KOPT-K1 (cell line): ENCODE measurements at regions not wholly inside any gene's neighbourhood (a gene's known extent, or its start where the extent isn't known, plus 50 kb on each side); places are given as distances from the start of the nearest gene placed in this dataset.

ENCODE experiments used
- H3K27ac ChIP-seq: fragments of 200-600 bp; sonication (generic); 2 replicates; pipeline ENCODE4 v1.5.1; 2016; ENCODE audit warnings: antibody characterized with exemption, mild to moderate bottlenecking, low read depth, low read length; ENCODE audit not compliant: poor library complexity, severe bottlenecking
- H3K36me3 ChIP-seq: fragments of 200-600 bp; sonication (generic); 2 replicates; pipeline ENCODE4 v1.5.1; 2017; ENCODE audit warnings: antibody characterized with exemption, mild to moderate bottlenecking, low read length, moderate library complexity; ENCODE audit not compliant: insufficient read depth
- H3K9me3 ChIP-seq: fragments of 200-600 bp; sonication (generic); 2 replicates; pipeline ENCODE4 v1.5.1; 2017; ENCODE audit warnings: antibody characterized with exemption, low read length, mild to moderate bottlenecking; ENCODE audit not compliant: insufficient read depth, poor library complexity, severe bottlenecking

- Histone ChIP-seq H3K27ac (no peak overlapping the region), H3K9me3 (no peaks in the 10 kb centered on the region)
Measured at GRCh38 chr3:83941990-83942745, 1016.6 kb upstream of the CADM2 start.

GRCh38 chr3:83946049-83946448 lies 1012.7 kb upstream of the CADM2 start:
- H3K36me3 ChIP-seq: no peaks in the 10 kb centered on the region
- no peak overlapping the region for H3K27ac ChIP-seq
- H3K9me3 ChIP-seq: no peaks in the 10 kb centered on the region

More at GRCh38 chr3:83941990-83942745, 1016.6 kb upstream of the CADM2 start:
- no peaks in the 10 kb centered on the region for H3K36me3 ChIP-seq

- no peaks in the 10 kb centered on the region for H3K36me3 ChIP-seq
- H3K9me3 ChIP-seq: no peaks in the 10 kb centered on the region
- H3K27ac ChIP-seq: no peak overlapping the region
Measured at GRCh38 chr3:83946554-83946953, 1012.2 kb upstream of the CADM2 start.

DNA sequence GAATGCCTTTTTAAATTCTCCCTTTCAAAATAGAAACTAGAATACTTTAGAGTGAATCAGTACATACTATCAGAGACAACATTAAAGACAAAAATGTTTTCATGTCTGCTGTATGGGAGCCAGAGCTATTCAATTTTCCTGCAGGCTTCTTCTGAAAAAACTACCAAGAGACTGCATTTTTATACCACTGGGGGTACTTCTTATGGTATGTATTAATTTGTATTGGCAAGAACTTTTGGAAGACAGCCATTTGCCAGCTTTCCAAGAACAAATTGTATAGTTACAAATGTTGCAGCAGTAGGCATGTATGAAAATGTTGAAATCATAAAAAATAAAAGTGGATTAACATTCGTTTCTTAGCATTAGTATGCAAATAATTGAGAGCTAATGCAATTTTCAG lies 1010.0 kb upstream of the CADM2 start:
- no peaks in the 10 kb centered on the region for H3K36me3 ChIP-seq
- no peak overlapping the region for H3K27ac ChIP-seq

DNA sequence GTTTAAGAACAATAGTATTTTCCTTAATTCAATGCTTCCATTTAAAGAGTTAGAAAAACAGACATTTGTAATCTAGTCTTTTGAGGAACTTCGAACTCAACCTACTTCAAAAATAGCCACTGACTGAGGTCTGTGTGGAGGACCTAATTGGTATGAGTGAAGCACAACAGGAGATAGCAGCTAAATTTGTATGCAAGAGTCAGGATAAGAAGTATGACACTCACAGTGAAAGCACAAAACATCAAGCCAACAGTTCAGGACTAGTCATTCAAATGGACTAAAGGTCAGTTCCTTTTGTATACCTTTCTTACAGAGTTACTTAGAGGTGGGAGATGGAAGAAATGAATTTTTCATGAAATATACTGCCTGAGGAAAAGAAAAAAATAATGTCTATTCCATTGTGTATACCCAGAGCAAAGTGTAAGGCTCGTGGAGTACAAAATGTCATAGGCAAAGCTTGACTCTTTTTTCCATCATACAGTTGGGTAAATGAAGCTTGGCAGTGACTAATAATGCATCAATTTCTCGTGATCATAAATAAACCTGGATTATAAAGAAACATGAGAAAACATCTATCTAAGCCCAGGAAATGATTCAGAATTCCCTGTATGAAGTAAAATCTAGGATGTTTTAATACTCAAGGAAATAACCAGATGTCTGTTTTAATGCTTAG lies 1005.2 kb upstream of the CADM2 start:
- Histone ChIP-seq H3K36me3 (no peaks in the 10 kb centered on the region), H3K9me3 (no peaks in the 10 kb centered on the region), H3K27ac (no peak overlapping the region)

More for the DNA sequence above, 1010.0 kb upstream of the CADM2 start:
- no peaks in the 10 kb centered on the region for H3K9me3 ChIP-seq

GRCh38 chr3:83956431-83956830 lies 1002.4 kb upstream of the CADM2 start:
- no peak overlapping the region for H3K27ac ChIP-seq
- no peaks in the 10 kb centered on the region for H3K36me3 ChIP-seq
- no peaks in the 10 kb centered on the region for H3K9me3 ChIP-seq

- no peaks in the 10 kb centered on the region for H3K9me3 ChIP-seq
Measured at GRCh38 chr3:83968356-83968755, 990.4 kb upstream of the CADM2 start.

DNA sequence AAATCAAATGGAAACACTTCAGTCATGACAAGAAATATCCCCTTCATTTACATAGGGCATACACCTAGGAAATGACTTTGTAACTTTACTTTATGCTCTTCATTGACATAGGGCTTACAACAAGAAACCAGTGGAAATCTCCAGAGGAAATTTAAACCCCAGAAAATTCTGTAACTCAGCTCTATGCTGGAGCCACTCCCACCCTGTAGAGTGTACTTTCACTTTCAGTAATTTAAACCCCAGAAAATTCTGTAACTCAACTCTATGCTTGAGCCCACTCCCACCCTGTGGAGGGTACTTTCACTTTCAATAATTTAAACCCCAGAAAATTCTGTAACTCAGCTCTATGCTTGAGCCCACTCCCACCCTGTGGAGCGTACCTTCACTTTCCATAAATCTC lies 987.1 kb upstream of the CADM2 start:
- Histone ChIP-seq H3K36me3 (no peaks in the 10 kb centered on the region), H3K9me3 (no peaks in the 10 kb centered on the region), H3K27ac (no peak overlapping the region)

More at GRCh38 chr3:83968356-83968755, 990.4 kb upstream of the CADM2 start:
- Histone ChIP-seq H3K36me3 (no peaks in the 10 kb centered on the region), H3K27ac (no peak overlapping the region)

DNA sequence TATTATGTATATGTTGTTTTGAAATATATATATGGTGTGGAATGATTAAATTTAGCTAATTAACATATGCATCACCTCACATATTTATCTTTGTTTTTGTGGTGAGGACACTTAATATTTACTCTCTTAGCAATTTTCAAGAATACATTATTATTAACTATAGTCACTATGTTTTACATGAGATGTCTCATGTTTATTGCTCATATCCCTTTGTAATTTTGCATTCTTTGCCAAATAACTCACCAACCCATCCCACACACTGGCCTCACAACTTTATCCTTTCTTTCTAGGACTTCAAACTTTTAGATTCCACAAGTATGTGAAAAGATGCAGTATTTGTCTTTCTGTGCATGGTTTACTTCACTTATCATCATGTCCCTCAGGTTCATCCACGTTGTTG lies 950.2 kb upstream of the CADM2 start:
- Histone ChIP-seq H3K9me3 (no peaks in the 10 kb centered on the region), H3K36me3 (no peaks in the 10 kb centered on the region), H3K27ac (no peak overlapping the region)

DNA sequence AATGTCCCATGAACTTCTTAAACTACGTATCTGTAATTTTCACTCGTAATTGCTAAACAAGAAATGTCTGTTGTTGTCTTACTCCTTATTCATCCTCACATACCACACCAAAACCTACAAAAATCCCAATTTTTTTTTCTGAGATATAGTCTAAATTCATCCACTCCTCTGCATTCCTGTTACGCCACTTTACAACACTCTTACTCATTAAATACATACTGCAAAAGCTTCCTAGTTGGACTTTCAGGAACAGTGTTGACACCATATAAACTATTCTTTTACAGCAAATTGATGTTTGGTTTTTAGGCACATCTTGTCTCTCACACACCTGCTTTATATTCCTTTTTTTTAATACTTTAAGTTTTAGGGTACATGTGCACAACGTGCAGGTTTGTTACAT lies 934.9 kb upstream of the CADM2 start:
- no peaks in the 10 kb centered on the region for H3K36me3 ChIP-seq
- no peaks in the 10 kb centered on the region for H3K9me3 ChIP-seq
- H3K27ac ChIP-seq: no peak overlapping the region

DNA sequence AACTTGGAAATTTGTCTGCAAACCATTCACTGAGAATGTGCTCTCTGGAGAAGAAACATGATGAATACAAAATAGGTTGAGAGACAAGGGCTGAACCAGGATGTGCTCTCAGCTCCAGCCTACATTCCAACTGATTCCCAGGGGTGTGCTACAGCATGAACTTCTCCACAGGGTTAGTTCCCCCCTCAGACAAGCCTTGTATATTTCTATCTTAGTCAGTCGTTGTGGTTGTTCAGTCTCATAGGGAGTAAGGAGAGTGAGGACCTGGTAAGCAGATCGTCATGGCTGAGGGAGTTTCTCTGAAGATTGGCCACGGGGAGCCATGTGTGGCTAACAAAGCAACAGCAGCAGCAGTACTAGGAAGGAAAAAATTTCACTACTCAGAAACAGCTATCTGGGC lies 919.7 kb upstream of the CADM2 start:
- no peaks in the 10 kb centered on the region for H3K9me3 ChIP-seq
- H3K27ac ChIP-seq: no peak overlapping the region
- no peaks in the 10 kb centered on the region for H3K36me3 ChIP-seq

DNA sequence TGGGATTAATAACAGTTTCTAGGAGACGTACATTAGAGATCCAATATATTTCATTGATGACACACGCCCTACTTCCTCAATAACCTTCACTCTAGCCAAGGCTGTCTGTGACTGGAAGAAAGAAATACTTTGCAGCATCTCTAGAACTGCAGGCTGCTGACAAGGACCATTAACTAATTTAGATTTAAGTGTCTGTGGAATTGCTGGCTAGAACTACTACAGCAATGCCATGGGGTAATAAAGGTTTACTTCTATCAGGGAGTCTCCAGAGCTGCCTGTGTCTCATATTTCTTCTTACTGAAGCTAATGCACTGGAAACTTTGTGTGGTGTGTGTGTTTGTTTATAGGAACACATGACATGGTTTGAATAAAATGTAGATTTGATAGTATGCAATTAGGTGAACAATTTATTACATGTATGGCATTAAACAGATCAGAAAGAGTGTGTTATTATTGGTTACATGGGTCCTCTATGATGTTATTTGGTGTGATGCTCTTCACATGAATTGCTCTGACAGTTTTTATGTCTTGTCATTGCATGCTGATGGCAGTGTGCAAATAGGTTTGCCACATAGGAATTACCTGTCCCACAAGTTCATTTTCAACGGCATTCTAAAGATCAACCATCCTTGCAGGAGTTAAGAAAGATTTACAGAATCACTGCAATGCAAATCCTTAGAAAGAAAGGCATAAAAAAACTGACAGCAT lies 916.2 kb upstream of the CADM2 start:
- Histone ChIP-seq H3K27ac (no peak overlapping the region), H3K9me3 (no peaks in the 10 kb centered on the region), H3K36me3 (no peaks in the 10 kb centered on the region)

GRCh38 chr3:84066915-84067314 lies 891.9 kb upstream of the CADM2 start:
- no peaks in the 10 kb centered on the region for H3K9me3 ChIP-seq
- H3K36me3 ChIP-seq: no peaks in the 10 kb centered on the region
- H3K27ac ChIP-seq: no peak overlapping the region

GRCh38 chr3:84073664-84074063 lies 885.1 kb upstream of the CADM2 start:
- Histone ChIP-seq H3K27ac (no peak overlapping the region), H3K9me3 (no peaks in the 10 kb centered on the region)

DNA sequence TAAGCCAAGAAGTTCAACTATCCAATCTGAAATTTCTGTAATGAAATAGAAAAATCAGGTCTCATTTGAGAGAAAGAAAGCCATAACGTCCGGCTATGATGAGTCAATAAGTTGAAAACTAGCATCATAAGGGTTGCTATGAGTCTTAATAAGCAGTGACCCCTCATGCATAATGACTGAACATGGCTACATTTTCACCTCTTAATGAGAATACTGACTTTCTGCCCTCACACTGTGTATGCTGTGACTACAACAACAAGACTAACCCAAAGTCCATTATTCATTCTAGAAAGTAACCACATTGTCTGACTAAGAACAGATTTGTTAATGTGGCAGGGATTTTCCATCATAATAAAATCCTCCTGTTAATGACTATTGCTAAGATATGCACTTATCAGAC lies 884.0 kb upstream of the CADM2 start:
- Histone ChIP-seq H3K9me3 (no peaks in the 10 kb centered on the region), H3K27ac (no peak overlapping the region)

More at GRCh38 chr3:84073664-84074063, 885.1 kb upstream of the CADM2 start:
- no peaks in the 10 kb centered on the region for H3K36me3 ChIP-seq

More for the DNA sequence above, 884.0 kb upstream of the CADM2 start:
- no peaks in the 10 kb centered on the region for H3K36me3 ChIP-seq
